NCI-H2196 treated with DMSO at 0.1 percent for 48 hours (cell line): ENCODE measurements at regions not wholly inside any gene's neighbourhood (a gene's known extent, or its start where the extent isn't known, plus 50 kb on each side); places are given as distances from the start of the nearest gene placed in this dataset.

Experiments
- DNase-seq: peaks from one replicate; lab custom pipeline; 2025; ENCODE audit not compliant: unreplicated experiment; lab: John Stamatoyannopoulos, UW

- DNase-seq = no peak
Observed at GRCh38 chr16:65934443-65934842, 432.0 kb upstream of the CDH5 start.

DNA sequence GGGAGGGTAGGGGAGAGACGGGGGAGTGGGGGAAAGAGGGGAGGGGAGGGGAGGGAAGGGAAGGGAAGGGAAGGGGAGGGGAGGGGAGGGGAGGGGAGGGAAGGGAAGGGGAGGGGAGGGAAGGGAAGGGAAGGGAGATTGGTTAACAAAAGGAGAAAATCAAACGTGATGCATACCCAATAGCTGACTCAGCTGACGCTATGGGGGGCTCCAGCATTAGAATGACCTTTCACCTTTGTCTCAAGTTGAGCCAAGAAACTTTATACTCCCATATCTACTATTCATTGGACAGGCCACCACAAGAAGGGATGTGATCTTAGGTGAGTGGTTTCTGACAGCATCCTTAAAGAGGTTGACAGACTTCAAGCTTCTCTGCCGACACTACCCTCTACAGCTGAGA is 432.8 kb upstream of the CDH5 start:
- DNase-seq = no peak

DNA sequence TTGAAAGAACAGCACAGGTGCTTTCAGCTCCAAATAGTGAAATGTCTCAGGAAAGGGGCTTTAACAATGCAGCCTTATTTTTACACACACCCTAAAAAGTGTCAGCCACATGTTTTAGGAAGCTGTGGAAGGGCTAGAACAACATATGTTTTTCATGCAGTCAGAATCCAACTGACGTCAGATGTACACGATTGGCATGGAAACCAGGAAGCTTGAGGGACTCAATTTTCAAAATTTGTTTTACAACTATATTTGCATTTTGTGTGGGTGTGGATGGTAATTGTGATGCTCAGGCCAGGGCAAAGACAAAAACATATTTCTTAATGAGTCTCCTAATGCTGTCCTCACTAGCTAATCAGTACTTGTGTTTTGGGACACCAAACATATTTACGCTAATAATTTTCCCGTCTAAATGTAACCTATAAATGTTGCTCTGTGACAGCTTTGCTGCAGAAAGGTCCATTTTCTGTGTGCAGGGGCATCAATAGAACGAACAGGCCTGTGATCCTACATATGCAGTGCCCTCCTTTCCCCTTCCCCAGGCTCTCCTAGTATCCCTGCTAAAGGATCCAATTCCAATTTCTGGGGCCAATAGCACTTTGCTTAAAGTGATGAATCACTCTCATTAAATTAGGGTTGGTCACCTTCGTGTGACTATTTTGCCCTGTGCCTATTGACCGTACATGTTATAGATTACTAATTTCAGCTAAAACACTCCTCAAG is 434.0 kb upstream of the CDH5 start:
- no peak for DNase-seq

DNA sequence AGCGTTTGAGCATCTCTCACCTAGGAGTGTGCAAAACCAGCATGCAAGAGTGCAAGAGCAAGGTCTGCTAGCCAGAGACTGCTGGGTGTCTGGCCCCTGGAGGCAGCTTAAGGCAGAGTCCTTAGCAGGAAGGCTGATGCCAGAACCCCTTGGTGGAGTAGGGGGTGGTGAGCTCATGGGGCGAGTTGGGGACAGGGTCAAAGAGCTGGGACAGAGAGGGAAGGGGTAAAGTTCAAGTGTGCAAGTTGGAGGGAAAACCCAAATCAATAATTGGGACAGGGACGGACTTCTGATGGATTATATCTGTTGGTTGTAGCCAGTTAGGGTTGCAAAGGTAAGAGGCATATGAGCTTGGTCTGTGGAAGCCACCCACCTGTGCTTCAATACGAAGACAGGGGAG is 443.6 kb upstream of the CDH5 start:
- no peak for DNase-seq

DNA sequence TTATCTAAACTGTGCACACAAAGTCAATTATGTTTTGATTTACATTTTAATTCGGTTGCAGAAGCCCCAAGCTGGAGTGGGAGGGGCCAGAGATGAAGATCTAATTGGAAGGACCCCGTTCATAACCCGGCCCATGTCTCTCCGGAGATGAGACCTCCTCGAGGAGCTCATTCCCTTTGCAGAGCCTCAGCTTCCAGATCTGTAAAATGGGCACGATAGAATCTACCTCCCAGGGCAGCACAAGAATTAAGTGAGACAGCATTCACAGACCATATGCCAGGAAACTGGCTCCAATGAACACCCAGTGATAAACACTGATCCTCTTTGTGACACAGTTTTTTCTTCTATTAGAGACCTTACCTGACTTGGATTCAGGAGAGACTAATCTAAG is 446.5 kb upstream of the CDH5 start:
- DNase-seq = no peak

DNA sequence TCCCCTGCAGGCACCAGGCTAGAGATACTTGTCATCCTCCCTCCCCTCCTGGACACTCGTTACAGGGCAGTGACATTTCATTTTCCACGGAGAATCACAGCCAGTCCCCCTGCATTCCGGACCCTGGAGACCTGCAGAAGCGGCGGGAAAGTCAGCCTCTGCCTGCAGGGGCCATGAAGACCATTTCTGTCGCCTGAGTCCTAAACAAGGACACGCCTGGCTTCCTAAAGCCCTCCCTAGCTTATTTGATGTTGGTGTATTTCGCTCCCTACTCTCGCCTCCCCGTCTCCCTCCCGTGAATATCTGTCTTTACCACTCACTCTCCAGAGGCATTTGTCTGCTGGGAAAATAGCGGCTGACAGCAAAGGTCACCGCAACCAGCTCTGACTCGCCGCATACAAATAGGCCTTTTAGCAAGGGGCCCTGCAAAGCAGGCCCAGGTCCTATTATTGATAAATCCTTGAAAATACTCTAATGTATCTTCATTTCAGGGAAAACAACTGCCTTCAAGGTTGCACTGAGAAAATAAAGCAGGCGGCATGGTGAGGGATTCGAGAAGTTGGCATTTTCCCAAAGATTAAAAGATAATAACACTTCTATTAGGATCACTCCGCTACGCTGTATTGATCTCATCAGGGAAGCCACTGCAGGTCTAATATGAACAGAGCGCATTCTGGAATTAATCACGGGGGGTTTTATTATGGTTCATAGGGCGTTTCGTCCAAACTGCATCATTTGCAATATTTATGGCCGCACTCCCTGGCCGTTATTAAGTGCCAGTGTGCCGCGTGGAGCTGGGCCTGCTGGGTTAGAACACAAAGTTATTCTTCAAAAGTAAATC is 447.1 kb upstream of the CDH5 start:
- DNase-seq = no peak

DNA sequence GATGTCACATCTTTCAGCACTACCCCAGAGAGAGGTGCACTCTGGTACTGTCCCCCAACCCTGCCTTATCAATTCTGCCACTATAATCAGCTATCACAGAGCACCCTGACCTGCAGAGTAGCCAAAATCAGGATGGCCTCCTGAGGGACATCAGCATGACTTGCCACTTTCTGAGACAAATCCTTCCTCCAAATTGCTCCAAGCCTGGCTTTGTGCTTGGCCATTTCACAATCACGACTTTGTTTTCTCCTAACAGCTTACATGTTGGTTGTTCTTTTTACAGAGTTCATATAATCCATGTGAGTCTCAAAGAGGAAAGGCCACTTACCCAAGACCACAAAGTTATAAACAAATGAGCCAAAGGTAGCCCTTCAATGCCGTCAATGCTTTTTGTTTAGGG is 449.0 kb upstream of the CDH5 start:
- no peak for DNase-seq

- DNase-seq = no peak
Observed at GRCh38 chr16:65916995-65917394, 449.5 kb upstream of the CDH5 start.

- no peak for DNase-seq
Observed at GRCh38 chr16:65910291-65910690, 456.2 kb upstream of the CDH5 start.

DNA sequence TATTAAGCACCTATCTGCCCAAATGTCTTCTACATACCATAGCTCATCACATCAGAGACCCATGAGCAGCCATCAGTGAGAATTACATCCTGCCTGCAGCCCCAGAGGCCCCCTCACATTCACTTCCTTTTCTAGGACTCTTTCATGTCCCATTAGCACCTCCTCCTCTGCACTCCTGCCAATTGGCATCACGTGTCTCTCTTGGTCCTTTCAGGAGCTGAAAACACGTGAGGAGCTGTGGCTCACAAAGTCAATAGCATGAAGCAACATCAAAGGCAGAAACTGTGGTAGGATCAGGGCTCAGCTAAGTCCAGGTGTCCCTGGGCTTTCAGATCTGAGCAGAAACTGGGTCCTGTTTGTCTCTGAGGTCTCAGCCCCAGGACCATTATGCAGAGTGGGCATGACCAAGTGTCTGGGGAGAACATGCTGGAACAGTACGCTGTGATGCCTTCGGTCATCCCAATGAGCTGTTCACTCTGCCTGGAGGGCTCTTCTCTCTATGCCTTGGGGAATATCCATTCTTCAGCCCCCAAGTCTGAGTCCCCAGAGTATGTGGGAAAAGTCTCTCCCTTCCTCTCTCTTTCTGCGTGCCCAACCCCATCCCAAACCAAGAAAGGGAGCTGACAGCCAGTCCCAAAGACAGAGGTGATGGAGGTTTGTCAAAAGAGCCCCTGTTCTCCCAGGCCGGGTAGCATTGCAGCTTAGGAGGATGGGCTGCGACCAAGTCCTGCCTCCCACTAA is 457.0 kb upstream of the CDH5 start:
- no peak for DNase-seq

- DNase-seq = no peak
Observed at GRCh38 chr16:65908568-65908967, 457.9 kb upstream of the CDH5 start.

DNA sequence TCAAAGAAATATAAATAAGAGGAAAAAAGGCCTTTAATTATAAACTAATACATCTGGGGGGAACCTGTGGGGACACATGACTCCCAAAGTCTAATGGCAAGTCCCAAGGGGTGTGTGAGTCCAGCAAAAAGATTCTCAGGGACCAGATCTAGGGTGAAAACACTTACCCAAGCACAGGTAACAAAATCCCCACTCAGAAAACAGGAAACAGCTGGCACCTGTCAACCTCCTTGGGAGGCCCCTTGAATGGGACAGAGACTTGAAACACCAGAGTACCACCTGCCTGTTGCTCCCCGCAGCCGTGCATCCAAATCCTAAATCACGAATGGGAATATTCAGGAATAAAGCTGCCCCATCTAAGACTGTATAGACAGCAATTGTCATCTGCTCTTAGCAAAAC is 461.2 kb upstream of the CDH5 start:
- no peak for DNase-seq

- no peak for DNase-seq
Observed at GRCh38 chr16:65896448-65897153, 469.9 kb upstream of the CDH5 start.

GRCh38 chr16:65895906-65896305 is 470.6 kb upstream of the CDH5 start:
- DNase-seq = no peak

- DNase-seq = no peak
Observed at GRCh38 chr16:65895486-65895885, 471.0 kb upstream of the CDH5 start.

DNA sequence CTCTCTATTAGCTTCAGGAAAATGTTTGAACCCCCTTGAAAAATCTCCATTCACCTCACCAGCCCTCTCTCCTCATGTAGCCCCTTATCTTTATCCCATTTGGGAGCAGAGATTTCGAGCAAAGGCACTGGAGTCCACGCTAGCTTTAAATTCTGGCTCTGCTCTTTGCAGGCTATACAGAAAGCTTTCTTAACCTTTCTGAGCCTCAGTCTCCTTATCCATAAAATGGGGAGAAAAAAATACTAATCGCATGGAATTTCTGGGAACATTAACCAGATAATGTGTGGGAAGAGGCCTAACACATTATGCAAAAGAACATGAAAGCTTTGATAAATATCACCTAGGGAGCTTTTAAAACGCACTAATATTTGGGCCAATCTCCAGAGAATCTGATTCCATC is 476.3 kb upstream of the CDH5 start:
- DNase-seq = no peak

DNA sequence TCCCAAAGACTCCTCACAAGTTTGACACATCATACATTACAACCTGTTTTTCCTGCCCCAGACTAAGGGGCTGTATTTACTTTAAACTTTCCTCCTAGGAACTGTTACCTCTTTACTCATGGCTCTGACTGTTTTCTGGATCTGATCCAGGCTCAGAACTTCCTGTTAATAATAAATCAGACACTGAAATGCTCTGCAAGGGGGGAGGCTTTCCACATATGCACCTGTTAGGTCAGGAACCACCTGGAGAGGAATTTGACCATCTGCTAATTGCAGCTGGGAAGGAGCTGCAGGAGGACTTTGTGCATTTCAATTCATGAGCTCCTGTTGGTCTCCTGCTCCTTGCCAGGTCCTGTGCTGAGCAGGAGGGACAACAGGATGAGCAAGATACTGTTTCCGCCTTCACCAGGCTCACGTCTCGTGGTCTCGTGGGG is 476.9 kb upstream of the CDH5 start:
- no peak for DNase-seq

GRCh38 chr16:65888201-65888600 is 478.3 kb upstream of the CDH5 start:
- no peak for DNase-seq

GRCh38 chr16:65884018-65884417 is 482.5 kb upstream of the CDH5 start:
- no peak for DNase-seq

DNA sequence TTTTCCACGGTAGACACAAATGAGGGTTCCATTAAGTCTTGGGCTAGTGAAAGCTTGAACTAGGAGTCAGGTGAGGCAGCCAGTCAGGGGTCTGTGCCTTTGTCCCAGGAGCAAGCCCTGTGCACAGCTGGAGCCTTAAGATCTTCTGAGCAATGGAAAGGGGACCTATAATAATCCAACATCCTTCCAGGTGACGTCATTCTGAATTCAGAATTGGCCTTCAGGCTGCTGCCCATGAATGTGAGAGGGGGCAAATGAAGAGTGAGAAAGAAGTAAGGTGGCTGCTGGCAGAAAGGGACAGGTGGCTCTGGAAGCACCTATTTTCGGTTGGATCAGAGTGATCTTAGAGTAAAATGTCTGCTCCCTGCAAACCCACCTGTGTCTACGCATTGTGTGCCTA is 488.1 kb upstream of the CDH5 start:
- DNase-seq = no peak

DNA sequence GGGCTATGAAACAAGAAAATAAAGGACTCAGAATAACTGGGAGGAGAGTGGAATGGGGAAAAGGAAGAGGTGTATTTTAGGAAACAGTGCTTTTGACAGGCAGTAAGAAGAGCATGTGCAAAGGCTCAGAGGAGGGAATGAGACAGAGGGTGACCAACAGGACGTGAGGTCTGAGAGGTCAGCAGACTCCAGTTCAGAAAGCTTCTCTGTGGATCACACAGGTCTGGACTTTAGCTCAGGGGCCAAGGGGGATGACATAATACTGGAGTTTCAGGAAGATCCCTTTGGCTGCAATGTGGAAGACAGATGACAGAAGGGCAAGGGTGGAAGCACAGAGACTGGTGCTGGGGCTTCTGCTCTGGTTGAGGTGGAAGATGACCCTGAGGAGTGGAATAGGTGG is 489.9 kb upstream of the CDH5 start:
- no peak for DNase-seq
